ENCODE measurements at regions not wholly inside any gene's neighbourhood (a gene's known extent, or its start where the extent isn't known, plus 50 kb on each side); places are given as distances from the start of the nearest gene placed in this dataset.
"Not testable (repeated sequence)": the region's sequence is repeated elsewhere in the genome, so short reads cannot be mapped to it uniquely, and the experiment has no call there.

DNA sequence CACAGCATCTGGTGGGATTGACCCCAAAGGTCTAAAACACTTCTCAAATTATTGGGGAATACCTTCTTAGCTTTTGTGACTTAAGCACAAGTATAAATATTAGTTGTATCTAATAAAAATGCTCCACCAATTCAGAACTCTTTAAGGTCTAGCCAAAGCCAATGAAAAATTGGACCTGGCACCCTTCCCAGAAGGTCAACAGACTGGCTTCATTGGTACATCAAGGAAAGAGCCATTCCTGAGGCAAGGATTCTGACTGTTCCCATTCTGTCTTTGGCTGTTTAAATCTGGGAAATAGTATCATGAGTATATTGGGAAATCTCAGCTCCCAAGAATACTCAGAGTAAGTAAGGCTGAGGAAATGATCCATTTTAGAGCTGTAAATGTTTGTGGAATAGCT lies 153.0 kb upstream of the TRPC5 start:
- H3K4me3 ChIP-seq (ENCODE audit: low read length): no peak overlapping the region
- TF ChIP-seq, protein P1, sequence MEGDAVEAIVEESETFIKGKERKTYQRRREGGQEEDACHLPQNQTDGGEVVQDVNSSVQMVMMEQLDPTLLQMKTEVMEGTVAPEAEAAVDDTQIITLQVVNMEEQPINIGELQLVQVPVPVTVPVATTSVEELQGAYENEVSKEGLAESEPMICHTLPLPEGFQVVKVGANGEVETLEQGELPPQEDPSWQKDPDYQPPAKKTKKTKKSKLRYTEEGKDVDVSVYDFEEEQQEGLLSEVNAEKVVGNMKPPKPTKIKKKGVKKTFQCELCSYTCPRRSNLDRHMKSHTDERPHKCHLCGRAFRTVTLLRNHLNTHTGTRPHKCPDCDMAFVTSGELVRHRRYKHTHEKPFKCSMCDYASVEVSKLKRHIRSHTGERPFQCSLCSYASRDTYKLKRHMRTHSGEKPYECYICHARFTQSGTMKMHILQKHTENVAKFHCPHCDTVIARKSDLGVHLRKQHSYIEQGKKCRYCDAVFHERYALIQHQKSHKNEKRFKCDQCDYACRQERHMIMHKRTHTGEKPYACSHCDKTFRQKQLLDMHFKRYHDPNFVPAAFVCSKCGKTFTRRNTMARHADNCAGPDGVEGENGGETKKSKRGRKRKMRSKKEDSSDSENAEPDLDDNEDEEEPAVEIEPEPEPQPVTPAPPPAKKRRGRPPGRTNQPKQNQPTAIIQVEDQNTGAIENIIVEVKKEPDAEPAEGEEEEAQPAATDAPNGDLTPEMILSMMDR (conservative IDR thresholded peaks at IDR 0.05; ENCODE audit: low read length): no peak
- DNase-seq (ENCODE audit: low read depth): no peak

DNA sequence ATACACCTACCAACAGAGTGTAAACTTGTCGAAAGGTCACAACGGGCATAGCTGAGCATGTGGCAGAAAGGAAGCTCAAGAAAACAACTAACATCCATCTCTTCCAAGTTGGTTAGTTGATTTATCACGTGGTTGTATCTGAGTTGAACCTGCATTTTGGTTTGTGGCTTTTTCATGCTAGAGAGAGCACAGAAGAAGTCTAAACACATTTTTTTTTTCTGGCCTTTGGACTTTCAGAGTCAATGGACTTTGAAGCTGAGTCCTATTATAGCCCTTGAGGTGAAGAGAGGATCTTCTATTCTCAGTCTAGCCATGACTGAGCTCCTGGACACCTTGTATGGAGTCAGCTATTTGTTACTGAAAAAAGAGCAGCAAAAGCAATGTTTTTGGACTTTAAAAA lies 150.6 kb upstream of the TRPC5 start:
- DNase-seq (ENCODE audit: low read depth): no peak
- H3K4me3 ChIP-seq (ENCODE audit: low read length): no peak overlapping the region
- TF ChIP-seq, protein P1 (conservative IDR thresholded peaks at IDR 0.05; ENCODE audit: low read length): no peak

DNA sequence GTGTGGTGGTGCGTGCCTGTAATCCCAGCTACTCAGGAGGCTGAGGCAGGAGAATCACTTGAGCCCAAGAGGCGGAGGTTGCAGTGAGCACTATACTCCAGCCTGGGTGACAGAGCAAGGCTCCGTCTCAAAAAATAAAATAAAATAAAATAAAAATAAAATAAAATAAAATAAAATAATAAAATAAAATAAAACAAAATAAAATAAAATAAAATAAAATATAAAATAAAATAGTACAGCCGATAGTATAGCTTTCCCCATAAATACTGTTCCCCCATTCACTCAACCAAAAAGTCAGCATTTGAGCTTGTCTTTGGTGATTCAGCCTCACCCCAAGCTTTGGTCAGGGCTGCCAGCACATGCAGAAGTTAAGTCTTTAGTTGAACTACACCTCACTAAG lies 144.2 kb upstream of the TRPC5 start:
- DNase-seq (ENCODE audit: low read depth); H3K4me3 ChIP-seq (ENCODE audit: low read length): not testable (repeated sequence)

DNA sequence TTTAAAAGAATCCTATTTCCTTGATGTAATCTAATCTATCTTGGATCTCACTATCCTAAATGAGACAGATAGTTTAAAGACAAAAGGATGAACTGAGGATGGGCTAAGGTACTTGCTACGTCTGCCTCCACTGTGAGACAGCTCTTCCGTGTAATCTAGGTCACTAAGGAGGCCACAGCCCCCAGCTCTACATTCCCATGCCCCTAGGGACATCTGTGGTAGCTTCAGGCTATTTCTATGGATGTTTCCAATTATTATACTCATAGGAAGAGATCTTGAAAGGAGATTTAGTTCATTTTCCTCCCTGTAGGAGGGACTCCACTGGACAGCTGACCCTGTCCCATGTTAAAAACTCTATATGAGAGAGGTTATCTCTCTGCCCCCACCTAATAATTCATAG lies 140.8 kb upstream of the TRPC5 start:
- TF ChIP-seq, protein P1 (conservative IDR thresholded peaks at IDR 0.05; ENCODE audit: low read length): no peak
- no peak overlapping the region for H3K4me3 ChIP-seq (ENCODE audit: low read length)
- no peak for DNase-seq (ENCODE audit: low read depth)

DNA sequence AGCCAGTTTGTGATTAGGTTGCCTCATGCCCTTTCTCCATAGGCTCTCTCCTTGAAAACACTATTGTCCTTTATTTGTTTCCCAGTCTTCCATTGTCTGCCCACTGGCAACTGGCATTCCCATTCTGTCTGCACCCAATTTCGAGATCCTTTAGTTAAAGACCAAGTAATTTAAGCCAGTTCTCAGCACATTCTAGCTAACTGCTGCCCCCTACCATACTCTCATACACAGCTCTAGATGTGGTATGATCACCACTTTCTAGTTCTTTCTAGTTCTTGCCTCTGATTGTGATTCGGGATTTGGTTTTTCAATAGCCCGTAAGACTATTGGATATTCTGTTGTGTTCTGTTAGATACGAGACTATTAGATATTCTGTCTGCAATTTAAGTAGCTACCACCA lies 135.8 kb upstream of the TRPC5 start:
- DNase-seq (ENCODE audit: low read depth): no peak
- no peak overlapping the region for H3K4me3 ChIP-seq (ENCODE audit: low read length)
- TF ChIP-seq, protein P1 (conservative IDR thresholded peaks at IDR 0.05; ENCODE audit: low read length): no peak

DNA sequence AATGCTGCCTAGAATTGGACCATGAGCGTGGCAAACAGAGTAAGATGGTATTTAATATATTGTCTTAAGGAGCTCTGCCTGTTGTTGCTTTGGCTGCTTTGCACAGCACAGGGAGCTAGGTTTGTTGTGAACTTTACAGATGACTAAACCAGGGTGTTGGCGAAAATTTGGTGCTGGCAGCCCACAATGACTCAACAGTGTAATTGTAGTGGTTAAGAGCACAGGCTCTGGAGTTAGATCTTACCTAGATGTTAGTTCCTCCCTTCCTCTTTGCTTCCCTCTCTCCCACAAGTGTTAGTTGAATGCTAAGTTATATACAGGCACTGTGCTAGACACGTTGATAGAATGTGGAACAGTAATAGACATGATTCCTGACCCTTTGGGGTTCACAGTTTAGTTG lies 128.9 kb upstream of the TRPC5 start:
- H3K4me3 ChIP-seq (ENCODE audit: low read length): no peak overlapping the region
- peak; percentile 38 for DNase-seq (ENCODE audit: low read depth)
- TF ChIP-seq, protein P1 (conservative IDR thresholded peaks at IDR 0.05; ENCODE audit: low read length): no peak

DNA sequence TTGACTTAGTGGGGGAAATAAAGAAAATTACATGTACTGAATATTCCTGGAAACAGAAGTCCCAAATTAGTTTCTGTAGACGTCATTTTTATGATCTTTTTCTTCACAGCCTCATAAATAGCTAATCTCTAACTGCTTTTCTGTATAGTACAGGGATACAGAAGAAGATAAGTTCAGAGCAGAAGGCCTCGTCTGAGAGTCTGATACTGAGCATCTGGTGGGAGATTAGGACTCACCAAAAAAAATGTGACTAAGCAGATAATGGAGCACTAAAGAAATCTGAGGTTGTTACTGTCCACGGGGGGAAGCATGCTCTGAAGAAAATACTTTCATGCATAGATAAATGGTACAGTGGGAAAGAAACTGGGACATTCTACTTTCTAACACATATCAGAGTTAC lies 115.3 kb upstream of the TRPC5 start:
- TF ChIP-seq, protein P1 (conservative IDR thresholded peaks at IDR 0.05; ENCODE audit: low read length): no peak
- H3K4me3 ChIP-seq (ENCODE audit: low read length): no peak overlapping the region
- DNase-seq (ENCODE audit: low read depth): no peak

DNA sequence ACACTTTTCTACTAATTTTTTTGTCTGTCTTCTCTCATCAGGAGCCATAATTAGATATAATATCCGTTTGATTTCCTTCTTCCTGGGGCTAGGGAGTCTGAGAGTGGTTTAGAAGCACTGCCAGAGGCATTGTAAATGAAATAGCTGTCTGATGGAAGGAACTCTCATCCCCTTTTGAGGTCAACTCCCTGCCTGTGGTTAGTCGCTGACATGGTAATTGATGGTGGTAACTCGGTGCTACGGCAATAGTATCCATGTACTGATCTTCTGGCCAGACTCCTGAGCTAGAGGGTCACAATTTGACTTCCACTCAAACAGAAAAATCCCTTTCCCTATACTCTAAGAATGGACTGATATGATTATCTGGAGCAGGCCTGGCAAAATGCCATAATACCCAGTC lies 108.1 kb upstream of the TRPC5 start:
- no peak for DNase-seq (ENCODE audit: low read depth)
- TF ChIP-seq, protein P1 (conservative IDR thresholded peaks at IDR 0.05; ENCODE audit: low read length): no peak
- H3K4me3 ChIP-seq (ENCODE audit: low read length): no peak overlapping the region

DNA sequence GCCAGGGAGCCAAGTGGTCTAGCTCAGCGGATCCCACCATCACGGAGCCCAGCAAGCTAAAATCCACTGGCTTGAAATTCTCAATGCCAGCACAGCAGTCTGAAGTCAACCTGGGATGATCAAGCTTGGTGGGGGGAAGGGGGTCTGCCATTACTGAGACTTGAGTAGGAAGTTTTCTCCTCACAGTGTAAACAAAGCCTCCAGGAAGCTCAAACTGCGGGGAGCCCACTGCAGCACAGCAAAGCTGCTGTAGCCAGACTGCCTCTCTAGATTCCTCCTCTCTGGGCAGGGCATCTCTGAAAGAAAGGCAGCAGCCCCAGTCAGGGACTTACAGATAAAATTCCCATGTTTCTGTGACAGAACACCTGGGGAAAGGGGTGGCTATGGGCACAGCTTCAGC lies 98.8 kb upstream of the TRPC5 start:
- H3K4me3 ChIP-seq (ENCODE audit: low read length); DNase-seq (ENCODE audit: low read depth): not testable (repeated sequence)

Measured in AG10803 (cell line).